ENCODE measurements at regions not wholly inside any gene's neighbourhood (a gene's known extent, or its start where the extent isn't known, plus 50 kb on each side); places are given as distances from the start of the nearest gene placed in this dataset.

- peaks cover 11 to 22% of the 10 kb centered on the region in 2 donors for H3K4me1 ChIP-seq (replicated peaks in 1 of 2)
- no peak for TF ChIP-seq POLR2A (IDR thresholded peaks at IDR 0.05)
- TF ChIP-seq, protein P1, sequence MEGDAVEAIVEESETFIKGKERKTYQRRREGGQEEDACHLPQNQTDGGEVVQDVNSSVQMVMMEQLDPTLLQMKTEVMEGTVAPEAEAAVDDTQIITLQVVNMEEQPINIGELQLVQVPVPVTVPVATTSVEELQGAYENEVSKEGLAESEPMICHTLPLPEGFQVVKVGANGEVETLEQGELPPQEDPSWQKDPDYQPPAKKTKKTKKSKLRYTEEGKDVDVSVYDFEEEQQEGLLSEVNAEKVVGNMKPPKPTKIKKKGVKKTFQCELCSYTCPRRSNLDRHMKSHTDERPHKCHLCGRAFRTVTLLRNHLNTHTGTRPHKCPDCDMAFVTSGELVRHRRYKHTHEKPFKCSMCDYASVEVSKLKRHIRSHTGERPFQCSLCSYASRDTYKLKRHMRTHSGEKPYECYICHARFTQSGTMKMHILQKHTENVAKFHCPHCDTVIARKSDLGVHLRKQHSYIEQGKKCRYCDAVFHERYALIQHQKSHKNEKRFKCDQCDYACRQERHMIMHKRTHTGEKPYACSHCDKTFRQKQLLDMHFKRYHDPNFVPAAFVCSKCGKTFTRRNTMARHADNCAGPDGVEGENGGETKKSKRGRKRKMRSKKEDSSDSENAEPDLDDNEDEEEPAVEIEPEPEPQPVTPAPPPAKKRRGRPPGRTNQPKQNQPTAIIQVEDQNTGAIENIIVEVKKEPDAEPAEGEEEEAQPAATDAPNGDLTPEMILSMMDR (IDR thresholded peaks at IDR 0.05): no peak
- peaks cover 49% of the 10 kb centered on the region for H3K27me3 ChIP-seq
- DNase-seq: no peak
- no peaks in the 10 kb centered on the region for H3K36me3 ChIP-seq (replicated peaks in 1 of 2)
- no peak overlapping the region for H3K27ac ChIP-seq
- H3K9me3 ChIP-seq (replicated peaks in 1 of 3): no peaks in the 10 kb centered on the region
- intact Hi-C loops (cut with DNase I): no loop called here
- 35 to 59% (median 40%) methylated on average over 5 to 10 of the region's 10 CpGs for WGBS, 4 donors
- peak overlapping the region in 1 of 4 donors; percentile 45 for H3K4me3 ChIP-seq
Observed at GRCh38 chr6:21663966-21664313, 70.4 kb downstream of the SOX4 start.

- H3K27me3 ChIP-seq: peaks cover 49% of the 10 kb centered on the region
- peak overlapping the region in 1 of 4 donors; percentile 45 for H3K4me3 ChIP-seq
- no peaks in the 10 kb centered on the region for H3K36me3 ChIP-seq (replicated peaks in 1 of 2)
- peaks cover 11 to 22% of the 10 kb centered on the region in 2 donors for H3K4me1 ChIP-seq (replicated peaks in 1 of 2)
- intact Hi-C loops (cut with DNase I): no loop called here
- H3K27ac ChIP-seq: no peak overlapping the region
- TF ChIP-seq, protein P1 (IDR thresholded peaks at IDR 0.05): no peak
- TF ChIP-seq POLR2A (IDR thresholded peaks at IDR 0.05): no peak
- H3K9me3 ChIP-seq (replicated peaks in 1 of 3): no peaks in the 10 kb centered on the region
- peak in 2 of 7 donors; percentile 10 to 17 for DNase-seq
- WGBS, 4 donors: 1 to 5% (median 3%) methylated on average over 8 to 73 of the region's 73 CpGs
Observed at GRCh38 chr6:21664314-21665109, 71.0 kb downstream of the SOX4 start.

- Histone ChIP-seq H3K36me3 (replicated peaks in 1 of 2) (no peaks in the 10 kb centered on the region), H3K27me3 (peaks cover 49% of the 10 kb centered on the region), H3K27ac (no peak overlapping the region), H3K4me1 (replicated peaks in 1 of 2) (peaks cover 11 to 22% of the 10 kb centered on the region in 2 donors), H3K9me3 (replicated peaks in 1 of 3) (no peaks in the 10 kb centered on the region), H3K4me3 (peak overlapping the region in 1 of 4 donors; percentile 45)
- no peak for DNase-seq
- TF ChIP-seq, protein P1 (IDR thresholded peaks at IDR 0.05): no peak
- no peak for TF ChIP-seq POLR2A (IDR thresholded peaks at IDR 0.05)
- WGBS, 4 donors: 1 to 7% (median 2%) methylated on average over 9 of the region's 9 CpGs
- intact Hi-C loops (cut with DNase I): no loop called here
Observed at GRCh38 chr6:21665110-21665391, 71.5 kb downstream of the SOX4 start.

GRCh38 chr6:21665392-21666200 is 72.0 kb downstream of the SOX4 start:
- Histone ChIP-seq H3K4me1 (replicated peaks in 1 of 2) (peaks cover 11 to 22% of the 10 kb centered on the region in 2 donors), H3K27me3 (peaks cover 49% of the 10 kb centered on the region), H3K36me3 (replicated peaks in 1 of 2) (no peaks in the 10 kb centered on the region), H3K27ac (no peak overlapping the region), H3K4me3 (peak overlapping the region in 1 of 4 donors; percentile 45), H3K9me3 (replicated peaks in 1 of 3) (no peaks in the 10 kb centered on the region)
- intact Hi-C loops (cut with DNase I): no loop called here
- TF ChIP-seq POLR2A (IDR thresholded peaks at IDR 0.05): no peak
- TF ChIP-seq, protein P1 (IDR thresholded peaks at IDR 0.05): no peak
- DNase-seq: no peak
- WGBS, 4 donors: 5 to 10% (median 8%) methylated on average over 31 to 37 of the region's 37 CpGs

Data from adrenal gland (tissue), 9 donors.